ENCODE measurements at regions not wholly inside any gene's neighbourhood (a gene's known extent, or its start where the extent isn't known, plus 50 kb on each side); places are given as distances from the start of the nearest gene placed in this dataset.
"Not testable (repeated sequence)": the region's sequence is repeated elsewhere in the genome, so short reads cannot be mapped to it uniquely, and the experiment has no call there.

DNA sequence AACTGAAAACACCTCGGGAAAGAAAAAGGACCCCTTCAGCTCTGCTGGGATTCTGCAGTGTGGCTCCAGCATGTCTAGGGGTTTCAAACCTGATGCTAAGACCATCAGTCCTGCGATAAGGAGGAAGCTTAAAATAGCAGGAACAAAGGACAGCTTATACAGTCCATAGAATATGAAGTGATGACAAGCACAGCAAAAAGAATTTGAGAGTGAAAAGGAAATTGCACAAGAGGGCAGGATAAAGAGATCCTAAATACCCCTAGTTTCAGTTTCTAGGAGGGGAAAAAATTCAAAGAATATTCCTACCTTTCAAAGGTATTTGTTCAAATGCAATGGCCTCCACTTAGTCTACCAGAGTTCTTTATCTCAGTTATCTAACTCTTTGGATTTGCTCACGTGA, 171.4 kb downstream of the TGFB2 start:
- no peak for ATAC-seq (replicated peaks in 1 of 2)
- no peak overlapping the region for H3K4me3 Mint-ChIP-seq
- peaks cover 26% of the 10 kb centered on the region for H3K27me3 Mint-ChIP-seq (ENCODE audit: low read depth)
- DNase-seq: no peak
- H3K36me3 Mint-ChIP-seq (ENCODE audit: insufficient read depth in 2 of 2): peaks cover 0 to 1% of the 10 kb centered on the region in 2 donors
- H3K9me3 Mint-ChIP-seq: peaks cover 0 to 4% of the 10 kb centered on the region in 2 donors
- H3K27ac Mint-ChIP-seq: no peak overlapping the region
- H3K4me1 Mint-ChIP-seq (ENCODE audit: low read depth): no peaks in the 10 kb centered on the region

DNA sequence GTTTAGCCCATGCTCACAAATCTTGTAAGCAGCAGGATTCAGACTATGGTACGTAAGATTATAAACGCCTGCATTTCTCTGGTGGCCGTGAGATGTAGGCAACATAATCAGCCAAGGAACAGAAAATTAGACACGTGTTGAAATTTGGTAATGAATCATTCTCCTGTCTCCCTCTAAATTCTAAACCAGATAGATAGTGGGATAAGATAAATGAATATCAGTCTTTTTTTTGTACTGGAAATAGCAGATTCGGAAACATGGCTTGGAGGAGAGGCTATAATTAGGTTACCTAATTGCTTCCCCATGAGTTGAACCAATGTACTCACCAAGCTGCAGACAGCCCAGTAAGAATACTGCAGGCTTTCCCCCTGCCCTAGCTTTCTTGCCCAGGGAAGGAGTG, 172.3 kb downstream of the TGFB2 start:
- ATAC-seq (replicated peaks in 1 of 2) (no peak), DNase-seq (no peak)
- Mint-ChIP-seq H3K27me3 (ENCODE audit: low read depth) (peaks cover 26% of the 10 kb centered on the region), H3K9me3 (peaks cover 0 to 3% of the 10 kb centered on the region in 2 donors), H3K4me3 (no peak overlapping the region), H3K4me1 (ENCODE audit: low read depth) (no peaks in the 10 kb centered on the region), H3K36me3 (ENCODE audit: insufficient read depth in 2 of 2) (no peaks in the 10 kb centered on the region), H3K27ac (no peak overlapping the region)

DNA sequence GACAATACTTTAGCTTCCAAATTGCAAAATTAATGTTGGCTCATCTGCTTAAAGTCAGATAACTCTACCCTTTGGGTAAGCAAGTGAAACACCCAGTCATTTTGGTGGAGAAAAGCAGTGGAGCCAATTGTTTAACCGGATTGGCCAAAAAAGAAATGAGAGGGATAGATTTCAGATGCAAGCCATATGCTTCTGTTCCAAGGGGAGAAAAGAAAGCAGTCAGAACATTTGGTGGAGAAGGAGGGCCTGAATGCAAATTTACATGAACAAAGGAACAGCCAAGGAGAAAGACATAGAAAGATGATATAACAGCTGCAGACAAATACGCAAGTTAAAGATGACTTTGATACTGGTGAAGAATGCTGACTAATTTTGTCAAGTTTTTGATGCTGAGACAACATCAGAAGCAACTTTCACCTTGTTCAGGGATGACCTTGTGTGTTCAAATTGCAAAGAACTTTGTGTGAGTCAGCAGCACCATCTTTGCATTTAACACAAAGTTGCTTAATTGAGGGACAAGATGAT, 173.1 kb downstream of the TGFB2 start:
- no peak for DNase-seq
- H3K27me3 Mint-ChIP-seq (ENCODE audit: low read depth): peaks cover 26% of the 10 kb centered on the region
- H3K27ac Mint-ChIP-seq: no peak overlapping the region
- no peaks in the 10 kb centered on the region for H3K4me1 Mint-ChIP-seq (ENCODE audit: low read depth)
- H3K9me3 Mint-ChIP-seq: no peaks in the 10 kb centered on the region
- no peaks in the 10 kb centered on the region for H3K36me3 Mint-ChIP-seq (ENCODE audit: insufficient read depth in 2 of 2)
- H3K4me3 Mint-ChIP-seq: no peak overlapping the region
- no peak for ATAC-seq (replicated peaks in 1 of 2)

DNA sequence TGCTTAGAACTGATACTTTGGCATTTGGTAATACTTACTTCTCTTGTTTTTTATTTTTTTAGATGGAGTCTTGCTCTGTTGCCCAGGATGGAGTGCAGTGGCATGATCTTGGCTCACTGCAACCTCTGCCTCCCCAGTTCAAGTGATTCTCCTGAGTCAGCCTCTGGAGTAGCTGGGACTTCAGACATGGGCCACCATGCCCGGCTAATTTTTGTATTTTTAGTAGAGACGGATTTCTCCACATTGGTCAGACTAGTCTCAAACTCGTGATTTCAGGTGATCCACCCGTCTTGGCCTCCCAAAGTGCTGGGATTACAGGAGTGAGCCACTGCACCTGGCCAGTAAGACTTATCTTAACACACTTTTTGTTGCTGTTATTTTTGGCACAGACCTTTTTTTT, 175.5 kb downstream of the TGFB2 start:
- ATAC-seq (replicated peaks in 1 of 2); H3K4me3 Mint-ChIP-seq; H3K9me3 Mint-ChIP-seq; H3K27ac Mint-ChIP-seq; DNase-seq; H3K4me1 Mint-ChIP-seq (ENCODE audit: low read depth); H3K36me3 Mint-ChIP-seq (ENCODE audit: insufficient read depth in 2 of 2): not testable (repeated sequence)
- peaks cover 26% of the 10 kb centered on the region for H3K27me3 Mint-ChIP-seq (ENCODE audit: low read depth)

DNA sequence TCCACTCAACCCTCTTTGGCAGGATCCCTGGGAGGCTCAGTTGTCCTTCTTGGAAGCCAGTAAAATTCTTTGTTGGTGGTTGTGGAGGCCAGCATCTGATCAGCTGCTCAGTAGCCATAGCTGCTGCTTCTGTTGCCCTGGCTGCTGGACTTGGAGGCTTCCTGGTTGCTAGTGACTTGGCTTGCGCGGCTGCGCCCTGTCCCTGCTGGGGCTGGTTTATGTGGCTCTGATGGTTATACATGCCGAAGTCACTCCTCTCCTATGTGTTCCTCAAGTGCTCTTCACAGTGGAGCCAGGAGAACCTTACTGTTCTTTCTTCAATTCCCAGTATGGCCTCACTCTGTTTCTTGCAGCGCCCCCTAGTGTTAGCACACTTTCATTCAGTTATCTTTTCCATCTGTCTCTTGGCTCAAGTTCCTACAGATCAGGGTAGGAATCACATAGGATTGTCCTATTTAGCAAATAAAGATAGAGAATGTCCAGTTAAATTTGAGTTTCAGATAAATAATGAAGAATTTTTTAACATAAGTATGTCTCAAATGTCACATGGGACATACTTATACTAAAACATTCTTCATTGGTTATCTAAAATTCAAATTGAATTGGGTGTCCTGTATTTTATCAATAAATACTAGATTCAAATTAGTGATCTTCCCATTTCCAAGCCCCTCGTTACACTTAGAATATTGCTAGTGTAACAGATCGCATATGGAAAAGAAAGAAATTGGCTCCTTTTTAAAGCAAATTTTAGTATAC, 176.5 kb downstream of the TGFB2 start:
- no peak for ATAC-seq (replicated peaks in 1 of 2)
- H3K27ac Mint-ChIP-seq: no peak overlapping the region
- H3K27me3 Mint-ChIP-seq (ENCODE audit: low read depth): peaks cover 26% of the 10 kb centered on the region
- no peaks in the 10 kb centered on the region for H3K36me3 Mint-ChIP-seq (ENCODE audit: insufficient read depth in 2 of 2)
- H3K4me1 Mint-ChIP-seq (ENCODE audit: low read depth): no peaks in the 10 kb centered on the region
- H3K4me3 Mint-ChIP-seq: no peak overlapping the region
- no peaks in the 10 kb centered on the region for H3K9me3 Mint-ChIP-seq
- DNase-seq: peak; percentile 32 to 45

DNA sequence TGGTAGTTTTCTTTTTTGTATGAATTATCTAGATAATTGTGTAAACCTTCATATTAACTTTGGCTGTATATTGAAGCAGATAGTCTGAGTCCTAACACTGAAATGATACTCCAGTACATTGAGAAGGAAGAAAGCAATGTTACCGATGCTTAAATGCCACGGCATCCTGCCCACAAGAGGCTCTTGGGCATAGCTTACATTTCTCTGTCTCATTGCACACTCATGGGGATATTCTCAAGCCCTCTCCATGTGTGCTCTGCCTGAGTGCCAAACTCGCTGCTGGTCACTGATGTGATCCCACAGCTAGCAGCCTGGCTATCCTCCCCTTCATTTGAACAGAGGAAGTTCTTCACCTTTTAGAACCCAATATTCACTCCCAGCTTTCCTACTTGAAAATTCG, 179.4 kb downstream of the TGFB2 start:
- H3K27me3 Mint-ChIP-seq (ENCODE audit: low read depth): peaks cover 7% of the 10 kb centered on the region
- H3K27ac Mint-ChIP-seq: no peak overlapping the region
- H3K9me3 Mint-ChIP-seq: no peaks in the 10 kb centered on the region
- ATAC-seq (replicated peaks in 1 of 2) (no peak), DNase-seq (no peak)
- H3K4me1 Mint-ChIP-seq (ENCODE audit: low read depth): no peaks in the 10 kb centered on the region
- H3K36me3 Mint-ChIP-seq (ENCODE audit: insufficient read depth in 2 of 2): no peaks in the 10 kb centered on the region
- no peak overlapping the region for H3K4me3 Mint-ChIP-seq

DNA sequence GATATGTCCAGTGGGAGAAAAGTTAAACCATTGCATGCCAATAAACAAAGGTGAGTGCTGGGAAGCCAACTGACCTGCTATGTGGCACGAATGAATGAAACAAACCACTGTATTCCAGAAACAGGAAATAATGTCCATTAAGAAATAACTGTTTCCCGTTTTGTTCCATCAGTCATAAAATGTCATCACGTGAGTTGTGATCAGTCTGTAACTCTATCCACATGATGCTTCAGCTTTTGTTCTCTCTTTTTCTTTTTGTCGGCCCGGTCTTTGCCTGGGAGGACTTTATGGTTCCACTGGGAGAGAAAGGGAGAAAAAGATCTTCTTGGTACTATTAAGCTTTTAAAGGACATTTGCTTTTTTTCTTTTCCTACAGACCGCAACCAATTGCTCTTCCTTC, 179.9 kb downstream of the TGFB2 start:
- Mint-ChIP-seq H3K9me3 (no peaks in the 10 kb centered on the region), H3K27me3 (ENCODE audit: low read depth) (peaks cover 5% of the 10 kb centered on the region), H3K4me3 (no peak overlapping the region), H3K4me1 (ENCODE audit: low read depth) (no peaks in the 10 kb centered on the region), H3K36me3 (ENCODE audit: insufficient read depth in 2 of 2) (no peaks in the 10 kb centered on the region), H3K27ac (no peak overlapping the region)
- ATAC-seq (replicated peaks in 1 of 2) (no peak), DNase-seq (no peak)

DNA sequence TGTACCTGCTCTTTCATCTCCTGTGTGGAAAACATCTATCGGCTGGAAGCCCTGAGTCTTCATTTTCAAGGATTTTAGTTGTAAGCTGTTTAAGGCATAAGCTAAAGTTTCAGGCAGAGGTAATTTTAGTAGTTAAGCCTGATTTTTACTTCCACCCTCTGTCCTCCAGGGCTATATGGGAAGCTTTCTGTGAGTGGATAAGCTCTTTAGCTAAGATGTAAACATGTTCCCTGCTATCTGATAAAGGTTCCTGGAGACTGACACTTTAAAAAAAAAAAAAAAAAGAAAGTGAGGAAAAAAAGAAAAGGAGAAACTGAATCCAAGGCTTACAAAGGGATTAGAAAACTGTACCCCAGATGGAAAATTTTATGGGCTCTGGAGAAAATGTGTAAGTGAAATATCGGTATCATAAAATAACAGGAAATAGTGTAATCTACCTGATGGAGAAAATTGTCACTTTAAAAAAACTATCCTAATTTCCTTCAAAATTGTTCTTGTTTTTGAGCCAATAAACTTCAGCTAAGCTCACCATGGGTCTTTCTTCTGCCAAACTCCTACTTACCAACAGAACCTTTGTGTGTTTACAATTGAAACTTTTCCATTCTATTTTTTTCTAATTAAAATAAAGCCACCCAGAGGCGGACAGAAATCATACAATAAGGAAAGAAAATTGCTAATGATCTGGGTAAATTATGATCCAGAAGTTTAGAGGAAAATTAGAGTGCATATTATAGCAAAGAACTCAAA, 180.5 kb downstream of the TGFB2 start:
- ATAC-seq (replicated peaks in 1 of 2) (no peak), DNase-seq (no peak)
- H3K4me1 Mint-ChIP-seq (ENCODE audit: low read depth): no peaks in the 10 kb centered on the region
- no peaks in the 10 kb centered on the region for H3K27me3 Mint-ChIP-seq (ENCODE audit: low read depth)
- no peak overlapping the region for H3K4me3 Mint-ChIP-seq
- no peak overlapping the region for H3K27ac Mint-ChIP-seq
- H3K9me3 Mint-ChIP-seq: no peaks in the 10 kb centered on the region
- no peaks in the 10 kb centered on the region for H3K36me3 Mint-ChIP-seq (ENCODE audit: insufficient read depth in 2 of 2)

DNA sequence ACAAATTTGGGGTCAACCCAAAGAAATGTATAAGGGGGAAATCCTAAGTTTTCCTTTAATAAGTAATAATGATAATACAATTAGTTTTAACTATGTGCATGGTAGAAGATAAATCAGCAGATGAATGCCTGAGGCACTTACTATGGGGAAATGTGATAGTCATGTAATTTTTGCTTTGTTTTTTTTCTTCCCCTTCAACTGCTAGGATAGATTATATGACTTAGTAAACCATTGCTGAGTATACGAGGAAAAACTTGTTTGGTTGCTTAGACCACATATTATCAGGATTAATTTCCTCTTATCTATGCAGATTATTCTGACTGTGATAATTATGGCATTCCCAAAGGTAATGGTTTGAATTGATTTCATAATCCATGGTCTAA, 181.1 kb downstream of the TGFB2 start:
- H3K27me3 Mint-ChIP-seq (ENCODE audit: low read depth): no peaks in the 10 kb centered on the region
- H3K9me3 Mint-ChIP-seq: no peaks in the 10 kb centered on the region
- ATAC-seq (replicated peaks in 1 of 2) (no peak), DNase-seq (no peak)
- H3K4me1 Mint-ChIP-seq (ENCODE audit: low read depth): no peaks in the 10 kb centered on the region
- H3K27ac Mint-ChIP-seq: no peak overlapping the region
- no peaks in the 10 kb centered on the region for H3K36me3 Mint-ChIP-seq (ENCODE audit: insufficient read depth in 2 of 2)
- no peak overlapping the region for H3K4me3 Mint-ChIP-seq

DNA sequence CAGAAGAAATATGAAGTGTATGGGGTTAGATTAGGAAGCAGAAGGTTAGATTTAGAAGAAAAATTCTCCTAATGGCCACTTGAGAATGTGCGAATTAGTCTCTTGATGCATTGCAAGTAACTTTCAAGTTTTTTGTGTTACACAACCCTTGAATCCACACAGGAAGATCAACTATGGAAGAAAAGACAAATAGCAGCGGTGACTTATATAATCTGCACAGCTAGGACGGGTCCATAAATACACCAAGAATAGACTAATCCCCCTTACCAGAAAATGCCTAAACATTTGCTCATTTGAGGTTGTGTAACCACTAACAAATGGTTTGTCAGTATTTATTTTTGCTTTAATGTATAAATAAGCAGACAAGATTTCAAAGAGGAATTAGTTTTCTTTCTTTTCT, 182.6 kb downstream of the TGFB2 start:
- Mint-ChIP-seq H3K4me1 (ENCODE audit: low read depth) (no peaks in the 10 kb centered on the region), H3K27me3 (ENCODE audit: low read depth) (no peaks in the 10 kb centered on the region), H3K9me3 (no peaks in the 10 kb centered on the region), H3K27ac (no peak overlapping the region), H3K4me3 (no peak overlapping the region), H3K36me3 (ENCODE audit: insufficient read depth in 2 of 2) (no peaks in the 10 kb centered on the region)
- no peak for ATAC-seq (replicated peaks in 1 of 2)
- DNase-seq: no peak

DNA sequence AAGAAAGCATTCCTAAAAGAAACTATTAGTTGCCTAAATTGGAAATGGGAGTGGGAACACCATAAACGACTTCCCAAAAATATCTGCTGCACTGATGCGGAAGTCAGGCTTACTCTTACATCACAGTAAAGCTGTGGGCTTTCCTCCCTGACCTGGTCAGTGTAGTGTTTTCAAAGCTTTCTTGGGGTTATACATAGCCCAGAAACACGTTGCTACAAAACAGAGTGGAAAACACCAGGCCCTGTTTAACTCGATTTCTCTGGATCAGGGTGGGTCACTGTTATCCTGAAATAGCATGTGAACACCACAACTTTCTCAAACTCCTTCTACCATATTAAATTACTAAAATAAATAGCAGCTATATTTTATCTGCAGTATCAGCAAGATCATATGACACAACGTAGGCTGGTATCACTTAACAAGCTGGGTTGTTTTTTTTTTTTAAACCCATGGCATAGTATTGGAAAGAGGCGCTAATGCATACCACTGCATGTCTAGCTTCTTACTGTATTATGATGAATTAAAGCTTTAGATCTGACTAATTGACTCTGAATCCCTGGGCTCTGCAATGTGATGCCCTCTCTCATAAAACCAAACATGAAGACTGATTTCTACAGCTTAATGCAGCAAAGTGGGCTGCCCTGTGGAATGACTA, 184.6 kb downstream of the TGFB2 start:
- no peak for ATAC-seq (replicated peaks in 1 of 2)
- H3K27me3 Mint-ChIP-seq (ENCODE audit: low read depth): peaks cover 3% of the 10 kb centered on the region
- peaks cover 0 to 3% of the 10 kb centered on the region in 2 donors for H3K9me3 Mint-ChIP-seq
- no peak for DNase-seq
- H3K4me3 Mint-ChIP-seq: no peak overlapping the region
- no peaks in the 10 kb centered on the region for H3K4me1 Mint-ChIP-seq (ENCODE audit: low read depth)
- H3K27ac Mint-ChIP-seq: no peak overlapping the region
- H3K36me3 Mint-ChIP-seq (ENCODE audit: insufficient read depth in 2 of 2): no peaks in the 10 kb centered on the region

DNA sequence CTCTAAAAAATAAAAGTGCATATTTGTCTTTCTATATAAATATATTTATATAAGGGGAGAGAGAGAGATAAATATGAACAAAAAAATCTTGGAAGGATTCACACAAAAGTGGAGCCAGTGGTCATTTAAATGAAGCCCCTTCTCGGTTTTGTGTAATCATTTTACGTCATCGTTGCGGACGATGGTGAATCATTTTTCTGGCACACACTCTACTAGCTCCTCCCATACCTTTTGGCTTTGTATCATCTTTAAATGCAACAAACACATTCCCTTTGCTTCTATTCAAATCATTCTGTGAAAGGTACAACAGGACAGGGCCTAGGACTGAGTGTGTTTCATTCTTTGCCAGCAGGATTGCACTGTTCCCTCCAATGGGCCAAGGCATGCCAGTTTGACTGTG, 186.8 kb downstream of the TGFB2 start:
- Mint-ChIP-seq H3K9me3 (peaks cover 0 to 3% of the 10 kb centered on the region in 2 donors), H3K27ac (no peak overlapping the region), H3K27me3 (ENCODE audit: low read depth) (peaks cover 6% of the 10 kb centered on the region), H3K4me1 (ENCODE audit: low read depth) (no peaks in the 10 kb centered on the region), H3K36me3 (ENCODE audit: insufficient read depth in 2 of 2) (no peaks in the 10 kb centered on the region), H3K4me3 (no peak overlapping the region)
- ATAC-seq (replicated peaks in 1 of 2) (no peak), DNase-seq (no peak)

DNA sequence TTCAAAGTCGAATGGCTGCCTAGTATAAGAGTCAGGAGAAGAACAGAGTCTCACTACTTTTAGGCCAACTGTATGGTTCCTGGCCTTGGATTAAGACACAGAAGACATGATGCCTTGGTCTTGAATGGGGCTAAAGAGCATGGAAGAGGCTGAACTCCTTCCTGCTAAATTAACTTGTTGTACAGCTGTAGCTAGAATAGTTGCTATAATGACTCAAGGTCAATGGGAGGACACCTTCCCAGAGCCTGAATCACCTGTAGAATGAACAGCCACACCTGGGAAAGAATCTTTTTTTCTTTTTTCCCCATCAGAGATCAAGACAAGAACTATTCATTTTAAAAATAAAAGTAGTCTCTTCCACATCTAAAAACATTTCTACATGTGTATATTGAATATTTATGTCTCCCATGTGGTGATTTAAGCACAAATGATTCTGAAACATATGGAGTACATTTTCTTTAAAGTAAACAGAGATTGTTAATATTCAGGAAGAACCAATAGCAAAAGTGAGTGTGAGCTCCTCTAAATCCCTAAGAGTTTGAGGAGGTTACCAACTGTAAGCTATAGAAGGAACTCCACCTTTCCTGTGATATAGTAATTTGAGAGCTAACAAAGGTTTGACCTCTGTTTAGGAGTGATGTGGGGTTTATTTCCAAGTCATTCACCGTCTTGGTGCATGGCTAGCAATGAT, 191.3 kb downstream of the TGFB2 start:
- Mint-ChIP-seq H3K9me3 (peaks cover 0 to 3% of the 10 kb centered on the region in 2 donors), H3K27me3 (ENCODE audit: low read depth) (peaks cover 6% of the 10 kb centered on the region), H3K4me1 (ENCODE audit: low read depth) (no peaks in the 10 kb centered on the region), H3K4me3 (no peak overlapping the region), H3K36me3 (ENCODE audit: insufficient read depth in 2 of 2) (no peaks in the 10 kb centered on the region), H3K27ac (no peak overlapping the region)
- ATAC-seq (replicated peaks in 1 of 2) (no peak), DNase-seq (no peak)

All from activated T-cell treated with anti-CD3 and anti-CD28 coated beads, Interleukin-2, amount 50 U/mL, for 72 hours (primary cell).